Peyer's patch (tissue), 4 donors: ENCODE measurements at regions not wholly inside any gene's neighbourhood (a gene's known extent, or its start where the extent isn't known, plus 50 kb on each side); places are given as distances from the start of the nearest gene placed in this dataset.

Source experiments
- POLR2A ChIP-seq, 2 donors: fragments of 450-650 bp; IDR thresholded peaks; one replicate each; pipeline ENCODE4 v1.5.1; 2017; ENCODE audit warnings: antibody characterized with exemption in 2 of 2, mild to moderate bottlenecking in 2 of 2, moderate library complexity in 2 of 2
- TF ChIP-seq, protein P1 (sequence below), 6 experiments: fragments of 450-650 bp in 4 of 6; fragments of 200-600 bp in 2 of 6; sonication (generic) in 1 of 6; IDR thresholded peaks; one replicate each; pipeline ENCODE4 v1.5.1; 2017 to 2019; ENCODE audit warnings: antibody characterized with exemption in 6 of 6, mild to moderate bottlenecking in 3 of 6, moderate library complexity in 1 of 6

DNA sequence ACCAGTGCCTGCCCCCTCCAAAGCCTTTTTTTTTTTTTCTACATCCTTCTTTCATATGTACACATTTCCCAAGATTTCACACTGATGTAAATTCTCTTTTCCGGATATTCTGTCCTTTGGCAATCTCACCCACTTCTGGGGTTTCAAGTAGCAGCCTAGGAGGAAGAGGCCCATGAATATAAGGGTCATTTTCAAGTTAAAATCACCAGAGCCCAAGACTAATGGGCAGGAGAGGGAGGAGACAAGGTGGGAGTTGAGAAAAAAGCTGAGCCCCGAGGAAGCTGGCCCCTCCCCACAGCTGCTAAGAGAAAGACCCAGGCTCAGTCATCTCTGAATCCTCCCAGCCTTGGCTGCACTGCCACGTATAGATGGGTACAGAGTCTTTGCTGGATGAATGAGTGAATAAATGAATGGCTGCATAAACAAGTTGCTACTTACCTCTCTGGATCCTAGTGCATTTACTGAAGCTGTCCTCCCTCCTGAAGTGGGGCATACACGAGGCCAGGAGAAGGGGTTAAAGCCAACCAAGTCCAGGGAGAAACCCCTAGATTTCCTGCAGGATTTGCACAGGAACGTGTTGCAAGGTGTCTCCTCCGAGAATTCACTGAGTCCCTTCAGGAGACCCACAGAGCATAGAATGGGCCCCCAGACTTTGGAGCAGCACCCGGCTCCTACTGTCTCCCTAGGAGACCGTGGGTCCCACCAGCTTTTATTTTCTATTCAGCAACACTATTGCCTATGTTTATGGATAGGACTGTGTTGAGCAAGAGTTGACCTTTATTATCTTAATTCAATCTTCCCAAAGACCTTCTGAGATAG, 100.8 kb upstream of the LIPC start:
- TF ChIP-seq POLR2A (IDR thresholded peaks at IDR 0.05): no peak
- TF ChIP-seq, protein P1, sequence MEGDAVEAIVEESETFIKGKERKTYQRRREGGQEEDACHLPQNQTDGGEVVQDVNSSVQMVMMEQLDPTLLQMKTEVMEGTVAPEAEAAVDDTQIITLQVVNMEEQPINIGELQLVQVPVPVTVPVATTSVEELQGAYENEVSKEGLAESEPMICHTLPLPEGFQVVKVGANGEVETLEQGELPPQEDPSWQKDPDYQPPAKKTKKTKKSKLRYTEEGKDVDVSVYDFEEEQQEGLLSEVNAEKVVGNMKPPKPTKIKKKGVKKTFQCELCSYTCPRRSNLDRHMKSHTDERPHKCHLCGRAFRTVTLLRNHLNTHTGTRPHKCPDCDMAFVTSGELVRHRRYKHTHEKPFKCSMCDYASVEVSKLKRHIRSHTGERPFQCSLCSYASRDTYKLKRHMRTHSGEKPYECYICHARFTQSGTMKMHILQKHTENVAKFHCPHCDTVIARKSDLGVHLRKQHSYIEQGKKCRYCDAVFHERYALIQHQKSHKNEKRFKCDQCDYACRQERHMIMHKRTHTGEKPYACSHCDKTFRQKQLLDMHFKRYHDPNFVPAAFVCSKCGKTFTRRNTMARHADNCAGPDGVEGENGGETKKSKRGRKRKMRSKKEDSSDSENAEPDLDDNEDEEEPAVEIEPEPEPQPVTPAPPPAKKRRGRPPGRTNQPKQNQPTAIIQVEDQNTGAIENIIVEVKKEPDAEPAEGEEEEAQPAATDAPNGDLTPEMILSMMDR (IDR thresholded peaks at IDR 0.05): no peak
